NCI-H2171 treated with DMSO at 0.1 percent for 48 hours (cell line): ENCODE measurements at regions not wholly inside any gene's neighbourhood (a gene's known extent, or its start where the extent isn't known, plus 50 kb on each side); places are given as distances from the start of the nearest gene placed in this dataset.

Experiments used
- DNase-seq: peaks from one replicate; lab custom pipeline; 2025; lab: John Stamatoyannopoulos, UW

GRCh38 chr6:122122686-122123085, 276.8 kb upstream of the HSF2 start:
- DNase-seq: no peak

- no peak for DNase-seq
These were observed 274.5 kb upstream of the HSF2 start for GRCh38 chr6:122124908-122125307.

GRCh38 chr6:122126894-122127293, 272.6 kb upstream of the HSF2 start:
- no peak for DNase-seq

- no peak for DNase-seq
These were observed 271.0 kb upstream of the HSF2 start for GRCh38 chr6:122128445-122128844.

GRCh38 chr6:122129313-122130025, 270.0 kb upstream of the HSF2 start:
- DNase-seq: no peak

GRCh38 chr6:122130026-122130348, 269.5 kb upstream of the HSF2 start:
- no peak for DNase-seq

GRCh38 chr6:122130518-122130917, 268.9 kb upstream of the HSF2 start:
- DNase-seq: no peak

GRCh38 chr6:122136386-122136785, 263.1 kb upstream of the HSF2 start:
- DNase-seq: no peak

GRCh38 chr6:122140031-122140430, 259.4 kb upstream of the HSF2 start:
- no peak for DNase-seq

- DNase-seq: no peak
These were observed 258.2 kb upstream of the HSF2 start for GRCh38 chr6:122141246-122141645.

- no peak for DNase-seq
These were observed 255.4 kb upstream of the HSF2 start for GRCh38 chr6:122143813-122144601.

GRCh38 chr6:122145246-122145645, 254.2 kb upstream of the HSF2 start:
- no peak for DNase-seq

- no peak for DNase-seq
These were observed 253.7 kb upstream of the HSF2 start for GRCh38 chr6:122145741-122146240.

GRCh38 chr6:122147291-122147690, 252.2 kb upstream of the HSF2 start:
- no peak for DNase-seq

- DNase-seq: no peak
These were observed 248.4 kb upstream of the HSF2 start for GRCh38 chr6:122151066-122151465.

GRCh38 chr6:122151763-122152162, 247.7 kb upstream of the HSF2 start:
- DNase-seq: no peak

GRCh38 chr6:122153557-122153956, 245.9 kb upstream of the HSF2 start:
- no peak for DNase-seq

GRCh38 chr6:122154155-122154554, 245.3 kb upstream of the HSF2 start:
- no peak for DNase-seq

GRCh38 chr6:122154912-122155575, 244.4 kb upstream of the HSF2 start:
- no peak for DNase-seq

GRCh38 chr6:122161136-122161535, 238.3 kb upstream of the HSF2 start:
- DNase-seq: no peak

GRCh38 chr6:122165014-122165413, 234.4 kb upstream of the HSF2 start:
- DNase-seq: no peak

GRCh38 chr6:122170274-122170673, 229.2 kb upstream of the HSF2 start:
- DNase-seq: no peak

GRCh38 chr6:122178988-122179387, 220.5 kb upstream of the HSF2 start:
- DNase-seq: no peak
